NCI-H2196 (cell line): ENCODE measurements at regions not wholly inside any gene's neighbourhood (a gene's known extent, or its start where the extent isn't known, plus 50 kb on each side); places are given as distances from the start of the nearest gene placed in this dataset.
A peak's percentile ranks its signal among the peaks of the same experiment; 100 is the strongest.
"Not testable (repeated sequence)": the region's sequence is repeated elsewhere in the genome, so short reads cannot be mapped to it uniquely, and the experiment has no call there.

Experiments
- DNase-seq: peaks from one replicate; lab custom pipeline; 2025; ENCODE audit not compliant: unreplicated experiment; lab: John Stamatoyannopoulos, UW

DNA sequence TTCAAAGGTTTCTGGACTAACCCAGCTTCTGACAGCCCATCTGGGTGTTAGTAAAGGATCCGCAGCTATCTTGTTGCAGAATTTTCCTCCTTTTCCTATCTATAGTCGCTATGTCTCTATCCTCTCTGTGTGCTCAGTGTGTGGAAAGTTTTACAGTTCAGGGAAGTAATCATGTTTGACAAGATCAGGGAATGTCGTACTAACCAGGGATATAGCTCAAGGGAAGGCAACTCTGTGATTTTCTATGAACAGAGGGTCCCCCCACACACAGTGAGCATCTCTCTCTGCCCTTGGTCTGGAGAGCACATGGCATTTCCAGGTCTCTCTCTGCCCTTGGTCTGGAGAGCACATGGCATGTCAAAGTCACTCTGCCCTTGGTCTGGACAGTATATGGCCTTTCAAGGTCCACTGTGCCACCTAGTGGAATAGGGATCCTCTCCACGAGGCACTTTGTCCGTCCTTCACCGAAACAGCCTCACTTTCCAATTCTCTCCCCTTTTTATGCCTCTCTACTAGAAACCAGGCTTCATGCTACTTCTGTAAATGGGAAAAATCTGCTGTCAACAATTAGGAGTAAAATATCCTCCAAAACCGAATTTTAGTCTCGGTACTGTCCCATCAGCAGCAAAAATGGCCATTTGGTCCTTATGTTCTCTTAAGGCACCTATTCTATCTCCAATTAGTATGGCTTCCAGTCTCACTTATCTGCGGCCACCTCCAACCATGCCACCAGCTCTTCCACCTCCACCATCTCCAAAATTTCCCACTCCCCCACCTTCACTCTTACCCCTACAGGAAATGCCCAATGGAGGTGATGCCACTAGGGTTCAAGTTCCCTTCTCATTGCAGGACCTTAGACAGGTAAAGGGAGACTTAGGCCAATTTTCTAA is 88.7 kb downstream of the IGLL5 start:
- no peak for DNase-seq

DNA sequence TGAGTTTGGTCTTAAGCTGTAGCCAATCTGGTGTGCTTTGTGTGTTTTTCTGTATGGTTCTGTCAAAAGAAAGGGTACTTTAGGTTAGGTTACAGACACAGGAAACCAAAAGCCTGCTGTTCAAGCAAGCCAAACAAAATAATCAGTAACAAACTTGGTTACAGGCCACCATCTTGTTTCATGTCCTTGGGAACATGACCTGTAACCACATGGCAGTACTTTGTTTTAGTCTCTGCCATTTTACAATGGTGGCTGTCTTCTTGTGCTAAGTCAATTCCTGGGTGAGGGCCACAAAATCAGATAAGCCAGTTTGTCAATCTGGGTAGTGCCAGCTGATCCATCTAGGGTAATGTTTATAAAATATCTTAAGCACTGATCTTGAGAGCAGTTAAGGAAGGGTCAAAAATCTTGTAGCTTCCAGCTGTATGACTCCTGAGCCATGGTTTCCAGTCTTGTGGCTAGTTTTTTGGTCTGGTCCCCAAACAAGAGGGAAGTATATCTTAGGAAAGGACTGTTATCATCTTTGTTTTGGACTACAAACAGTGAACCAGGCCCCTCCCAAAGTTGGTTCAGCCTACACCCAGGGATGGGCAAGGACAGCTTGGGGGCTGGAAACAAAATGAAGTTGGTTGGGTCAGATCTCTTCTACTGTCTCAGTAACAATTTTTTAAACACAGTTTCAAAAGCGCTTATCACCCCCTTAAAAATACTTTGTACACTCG is 90.0 kb downstream of the IGLL5 start:
- DNase-seq: no peak

- DNase-seq: no peak
Observed at GRCh38 chr22:22978637-22979036, 91.0 kb downstream of the IGLL5 start.

GRCh38 chr22:22979121-22979724 is 91.1 kb upstream of the GNAZ start:
- no peak for DNase-seq

GRCh38 chr22:22979954-22980353 is 90.4 kb upstream of the GNAZ start:
- DNase-seq: no peak

DNA sequence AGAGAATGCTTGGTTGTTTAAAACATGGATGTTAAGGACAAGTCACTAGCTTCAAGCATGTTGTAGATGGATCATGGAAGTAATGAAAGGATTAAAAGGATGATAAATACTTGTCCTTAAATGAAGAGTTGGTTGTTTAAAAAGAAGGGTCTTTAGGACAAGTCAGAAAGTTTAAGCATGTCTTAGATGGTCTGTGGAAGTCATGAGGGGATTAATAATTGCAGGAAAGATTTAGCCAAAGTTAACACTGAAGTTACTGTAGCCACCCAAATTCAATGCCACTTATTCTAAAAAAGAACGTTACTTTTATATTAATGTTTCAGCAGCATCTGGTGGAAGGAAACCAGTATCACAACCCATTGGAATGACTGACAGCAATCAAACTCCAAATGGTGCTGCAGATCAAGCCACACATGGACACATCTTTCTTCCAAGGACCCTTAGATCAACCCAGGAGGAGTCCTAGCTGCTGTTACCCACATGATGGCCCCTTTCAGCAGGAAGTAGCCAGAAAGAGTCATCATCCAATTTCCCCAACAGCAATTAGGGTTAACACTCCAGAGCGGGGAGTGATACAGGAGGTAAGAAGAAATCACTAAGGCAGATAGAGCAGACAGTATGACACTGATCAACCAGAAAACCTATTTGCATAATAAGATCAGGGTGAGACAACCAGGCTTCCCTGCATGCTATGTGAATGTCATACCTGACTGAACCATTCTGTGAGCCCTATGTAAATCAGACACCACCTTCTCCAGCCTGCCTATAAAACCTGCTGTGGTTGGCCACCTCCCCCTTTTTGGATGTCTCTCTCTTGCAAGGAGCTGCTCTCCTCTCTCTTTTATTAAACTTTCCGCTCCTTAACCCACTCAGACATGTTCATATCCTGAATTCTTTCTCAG is 88.4 kb upstream of the GNAZ start:
- DNase-seq: no peak

- DNase-seq: no peak
Observed at GRCh38 chr22:22982616-22983015, 87.7 kb upstream of the GNAZ start.

DNA sequence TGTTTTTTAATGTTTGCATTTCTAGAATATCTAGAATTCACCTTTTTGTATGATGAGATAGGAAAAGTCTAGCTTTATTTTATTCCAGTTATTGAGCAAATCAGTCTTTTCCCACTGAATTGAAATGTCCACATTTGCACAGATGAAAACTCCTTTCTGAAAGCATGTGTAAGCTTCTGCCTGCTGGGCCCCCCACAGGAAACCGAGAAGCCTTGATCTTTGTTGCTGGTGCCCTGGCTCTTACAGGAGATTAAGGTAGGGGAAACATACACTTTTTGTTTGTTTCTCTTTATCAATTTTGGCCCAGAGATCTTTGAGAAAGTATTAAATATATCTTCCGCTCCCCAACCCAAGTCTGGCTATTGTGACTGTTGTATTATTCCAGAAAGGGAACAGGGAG is 87.2 kb upstream of the GNAZ start:
- DNase-seq: no peak

GRCh38 chr22:22983816-22984215 is 86.5 kb upstream of the GNAZ start:
- DNase-seq: no peak

DNA sequence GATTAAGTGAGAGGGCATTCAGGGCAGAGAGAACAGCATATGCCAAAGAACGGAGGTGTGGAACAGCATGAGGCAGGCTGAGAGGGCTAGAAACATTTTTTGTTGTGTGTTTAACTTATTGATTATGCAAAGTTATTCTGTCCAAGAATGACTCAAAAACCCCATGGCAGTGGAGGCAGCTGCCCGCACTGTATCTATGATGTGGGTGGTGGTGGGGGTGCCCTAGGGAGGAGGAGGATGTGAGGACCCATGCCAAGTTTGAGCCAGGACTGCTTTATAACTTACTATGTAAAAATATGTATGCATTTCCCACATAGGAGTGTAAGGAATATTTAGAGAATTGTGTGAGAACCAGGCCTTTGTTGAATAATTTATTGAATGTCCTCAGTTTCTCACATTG is 85.4 kb upstream of the GNAZ start:
- DNase-seq: no peak

DNA sequence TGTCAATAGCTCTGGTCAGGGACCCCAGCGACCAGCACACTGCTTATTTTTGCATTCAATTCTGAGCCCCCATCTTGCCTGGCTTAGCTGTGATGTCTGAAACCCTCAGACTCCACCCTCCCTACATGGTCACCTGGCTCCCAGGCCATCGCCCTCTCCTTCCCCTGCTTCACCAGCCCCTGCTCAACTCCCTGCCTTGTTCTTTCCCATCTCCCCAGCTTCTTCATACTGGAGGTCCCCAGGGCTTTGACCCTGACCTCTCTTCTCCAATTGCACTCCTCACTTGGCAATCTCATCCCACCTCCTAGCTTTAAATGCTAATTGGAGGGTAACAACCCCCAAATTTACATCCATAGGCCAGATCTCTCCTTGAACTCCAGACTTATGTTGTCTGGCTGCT is 84.3 kb upstream of the GNAZ start:
- no peak for DNase-seq

GRCh38 chr22:22986640-22987039 is 83.7 kb upstream of the GNAZ start:
- no peak for DNase-seq

- no peak for DNase-seq
Observed at GRCh38 chr22:22988150-22988549, 82.2 kb upstream of the GNAZ start.

GRCh38 chr22:22988785-22989184 is 81.5 kb upstream of the GNAZ start:
- DNase-seq: no peak

- DNase-seq: no peak
Observed at GRCh38 chr22:22989856-22990255, 80.5 kb upstream of the GNAZ start.

GRCh38 chr22:22990711-22991505 is 79.4 kb upstream of the GNAZ start:
- not testable (repeated sequence) for DNase-seq

DNA sequence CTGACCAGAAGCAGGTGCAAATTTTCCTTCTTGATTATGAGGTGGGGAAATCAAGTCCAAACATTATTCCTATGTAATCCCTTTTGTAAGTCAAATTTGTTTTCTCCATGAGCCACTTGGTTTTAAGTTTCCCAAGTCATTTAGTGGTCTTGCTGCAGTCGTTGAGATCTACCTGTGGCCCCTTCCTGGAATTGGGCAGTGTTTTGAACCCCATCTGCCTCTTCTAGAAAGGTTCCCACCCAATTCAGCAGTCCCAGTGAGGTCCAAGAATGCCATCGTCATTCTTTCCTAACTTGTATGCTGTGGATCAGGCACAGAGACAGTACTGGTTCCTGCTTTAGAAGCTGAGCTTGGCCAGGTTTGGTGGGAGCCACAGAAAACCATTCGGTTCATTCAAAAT is 77.8 kb upstream of the GNAZ start:
- DNase-seq: no peak

- DNase-seq: no peak
Observed at GRCh38 chr22:22993184-22993583, 77.1 kb upstream of the GNAZ start.

GRCh38 chr22:22995166-22995565 is 75.2 kb upstream of the GNAZ start:
- DNase-seq: peak; percentile 41
